ENCODE measurements at regions not wholly inside any gene's neighbourhood (a gene's known extent, or its start where the extent isn't known, plus 50 kb on each side); places are given as distances from the start of the nearest gene placed in this dataset.

DNA sequence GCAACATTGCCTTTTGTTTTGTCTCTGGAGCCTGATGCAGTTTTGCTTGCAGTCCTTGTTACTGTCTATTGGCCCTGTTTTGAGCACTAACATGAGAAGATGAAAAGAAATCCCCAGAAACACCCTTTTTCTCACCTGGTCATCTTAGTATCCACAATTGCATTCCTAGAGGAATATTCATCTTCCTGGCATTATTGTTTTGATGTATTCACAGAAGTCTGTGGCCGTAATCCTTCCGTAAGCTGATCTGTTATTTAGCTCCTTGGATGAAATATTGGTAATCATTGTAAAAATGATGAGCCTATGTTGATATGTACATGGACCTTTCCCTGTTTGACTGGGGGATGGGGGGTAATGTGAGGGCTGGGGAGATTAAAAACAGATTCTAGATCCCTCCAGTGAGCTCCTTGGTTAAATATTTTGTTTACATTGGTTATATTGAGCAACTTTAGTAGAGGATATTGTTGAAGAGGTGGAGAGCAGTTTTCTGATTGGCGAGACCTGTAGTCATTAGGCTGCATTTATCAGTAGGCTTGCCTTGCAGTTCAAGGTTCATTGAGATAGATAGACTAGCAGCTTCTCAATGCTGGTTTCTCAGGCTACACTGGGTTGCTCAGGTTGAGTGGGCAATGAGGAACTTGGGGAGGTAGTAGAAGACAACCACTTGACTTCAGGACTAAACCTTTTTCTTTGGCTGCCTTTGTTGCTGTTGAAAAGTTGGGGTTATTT, 117.5 kb downstream of the MACIR start:
- no peak for DNase-seq (ENCODE audit: low spot score)

- DNase-seq (ENCODE audit: low spot score) = no peak
These were observed 116.8 kb downstream of the MACIR start for GRCh38 chr5:103375350-103375749.

DNA sequence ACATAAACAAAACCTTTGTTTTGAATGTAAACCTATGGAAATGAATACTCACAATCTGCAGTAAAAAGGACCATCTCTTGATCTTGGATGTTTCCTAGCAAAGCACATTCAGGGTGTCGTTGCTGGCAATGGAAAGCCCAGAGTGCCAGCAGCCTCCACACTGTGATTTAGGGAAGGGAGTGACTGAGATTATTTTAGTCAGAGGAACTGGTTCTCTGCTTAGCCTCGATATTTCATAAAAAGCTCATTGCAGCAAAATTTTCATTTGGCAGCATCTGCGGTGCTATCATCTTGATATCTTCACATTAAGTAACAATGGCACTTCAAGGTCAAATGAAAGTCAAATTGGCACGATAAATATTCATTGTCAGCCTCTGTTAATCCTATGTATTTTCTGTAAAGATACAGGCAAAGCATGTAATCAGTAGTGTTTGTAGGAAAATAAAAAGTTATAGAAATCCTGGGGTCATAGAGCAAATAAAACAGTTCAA, 116.0 kb downstream of the MACIR start:
- no peak for DNase-seq (ENCODE audit: low spot score)

GRCh38 chr5:103373597-103374472, 115.3 kb downstream of the MACIR start:
- DNase-seq (ENCODE audit: low spot score) = no peak

DNA sequence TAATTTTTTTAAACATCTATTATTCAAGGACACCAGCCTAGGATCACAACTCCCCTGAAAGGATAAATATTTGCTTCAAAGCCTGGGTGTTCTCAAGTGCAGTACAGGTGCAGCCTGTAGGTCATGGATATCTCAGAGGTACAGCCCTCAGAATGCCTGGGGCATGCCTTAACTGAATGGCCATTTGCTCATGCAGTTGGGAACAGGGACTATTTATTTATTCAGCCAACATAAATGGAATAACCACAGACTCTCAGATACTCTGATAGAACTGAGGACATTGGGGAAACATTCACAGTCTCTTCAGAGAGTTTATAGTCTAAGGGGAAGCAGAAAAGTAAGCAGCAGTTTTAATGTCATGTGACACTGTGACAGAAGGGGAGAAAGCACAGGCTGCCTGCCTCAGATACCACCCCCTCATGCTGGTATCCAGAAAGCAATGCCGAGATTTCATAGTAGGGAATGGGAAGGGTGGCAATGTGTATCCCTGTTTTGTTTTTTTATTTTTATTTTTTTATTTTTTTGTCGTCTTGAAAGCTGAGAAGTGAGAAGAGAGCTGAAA, 112.6 kb downstream of the MACIR start:
- DNase-seq (ENCODE audit: low spot score) = no peak

GRCh38 chr5:103369125-103370120, 110.9 kb downstream of the MACIR start:
- no peak for DNase-seq (ENCODE audit: low spot score)

- no peak for DNase-seq (ENCODE audit: low spot score)
These were observed 109.1 kb downstream of the MACIR start for GRCh38 chr5:103367702-103368101.

- DNase-seq (ENCODE audit: low spot score) = no peak
These were observed 108.5 kb downstream of the MACIR start for GRCh38 chr5:103366918-103367549.

- DNase-seq (ENCODE audit: low spot score) = no peak
These were observed 105.5 kb downstream of the MACIR start for GRCh38 chr5:103364074-103364473.

GRCh38 chr5:103362211-103362610, 103.6 kb downstream of the MACIR start:
- no peak for DNase-seq (ENCODE audit: low spot score)

GRCh38 chr5:103360475-103360874, 101.9 kb downstream of the MACIR start:
- DNase-seq (ENCODE audit: low spot score) = no peak

DNA sequence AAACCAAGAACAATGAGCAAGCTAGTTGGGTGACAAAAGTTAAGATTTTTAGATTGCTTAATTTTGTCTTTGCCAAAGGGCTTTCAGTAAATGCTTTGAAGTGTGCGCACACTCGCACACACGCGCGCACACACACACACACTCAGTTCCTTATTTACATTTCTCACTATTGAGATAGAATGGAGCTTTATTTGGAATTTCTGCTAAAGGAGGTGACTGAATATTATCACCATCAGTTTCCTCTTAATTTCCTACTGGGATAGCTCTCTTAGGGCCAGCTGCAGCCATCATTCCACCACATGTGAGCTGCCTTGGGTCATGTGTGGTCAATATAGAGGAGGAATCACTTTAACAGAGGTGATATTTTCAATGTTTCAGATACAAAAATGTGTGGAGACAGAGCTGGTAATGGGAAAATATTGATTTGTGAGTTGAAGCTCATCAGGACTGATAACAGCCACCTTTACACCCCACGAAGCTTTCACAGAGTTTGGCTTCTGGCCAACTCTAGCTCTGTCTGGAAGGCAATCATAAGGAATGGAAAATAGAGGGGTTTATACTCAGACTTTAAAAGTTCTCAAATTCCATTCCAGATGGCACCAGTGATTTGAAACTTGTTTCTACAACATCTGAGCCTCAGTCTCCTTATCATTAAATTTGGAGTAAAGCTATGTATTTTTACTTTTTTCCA, 99.9 kb downstream of the MACIR start:
- DNase-seq (ENCODE audit: low spot score) = no peak

DNA sequence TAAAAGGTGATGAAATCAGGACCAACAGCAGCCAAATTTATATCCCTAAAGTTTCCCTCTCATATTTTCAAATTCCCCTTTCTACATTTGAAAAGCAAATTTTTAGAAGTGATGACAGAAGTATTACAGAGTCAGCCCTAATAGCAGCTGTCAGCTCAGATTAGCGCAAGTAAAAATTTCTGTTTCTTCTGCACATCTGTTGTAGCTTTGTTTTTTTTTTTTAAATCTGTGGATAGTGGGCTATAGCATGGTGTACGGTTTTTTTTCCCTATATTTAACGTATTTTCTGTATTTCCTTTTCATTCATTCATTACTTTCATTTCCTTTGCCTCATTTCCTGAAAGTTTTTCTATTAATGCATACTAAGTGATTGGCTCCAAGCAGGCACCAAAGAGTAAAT, 99.1 kb downstream of the MACIR start:
- DNase-seq (ENCODE audit: low spot score) = no peak

DNA sequence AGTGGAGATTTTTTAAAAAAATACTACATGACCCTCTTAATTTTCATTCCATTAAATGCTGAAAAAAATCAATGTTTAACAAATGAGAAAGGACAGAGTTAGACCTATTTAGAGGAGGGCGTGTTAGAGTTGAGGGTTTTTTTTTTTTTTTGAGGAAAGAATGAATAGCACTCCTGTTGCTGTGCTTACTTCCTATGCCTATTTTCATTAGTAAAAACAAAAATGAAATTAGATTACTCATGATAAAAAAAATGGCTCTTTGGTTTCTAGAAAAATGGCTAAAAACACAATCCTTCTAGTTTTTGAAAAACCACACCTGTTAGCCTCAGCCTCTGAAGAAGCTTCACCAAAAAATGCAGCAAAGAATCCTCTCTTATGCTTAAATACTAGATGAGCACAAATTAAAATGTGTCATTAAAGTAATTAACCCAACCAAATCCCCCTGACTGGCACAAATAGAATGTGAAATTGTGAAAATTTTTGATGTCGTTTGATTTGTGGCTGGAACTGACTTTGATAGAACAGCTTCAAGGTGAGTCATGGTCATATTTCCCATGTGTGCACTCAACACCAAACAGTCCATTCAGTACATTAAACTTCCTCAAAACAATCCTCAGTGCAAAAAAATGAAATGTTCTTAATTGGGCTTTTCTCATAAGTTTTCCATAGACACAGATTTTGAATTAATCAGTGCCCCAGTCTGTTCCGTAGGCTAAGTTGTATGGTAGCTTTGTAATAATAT, 98.0 kb downstream of the MACIR start:
- no peak for DNase-seq (ENCODE audit: low spot score)

GRCh38 chr5:103355579-103355978, 97.0 kb downstream of the MACIR start:
- DNase-seq (ENCODE audit: low spot score) = no peak

GRCh38 chr5:103354446-103354845, 95.9 kb downstream of the MACIR start:
- no peak for DNase-seq (ENCODE audit: low spot score)

DNA sequence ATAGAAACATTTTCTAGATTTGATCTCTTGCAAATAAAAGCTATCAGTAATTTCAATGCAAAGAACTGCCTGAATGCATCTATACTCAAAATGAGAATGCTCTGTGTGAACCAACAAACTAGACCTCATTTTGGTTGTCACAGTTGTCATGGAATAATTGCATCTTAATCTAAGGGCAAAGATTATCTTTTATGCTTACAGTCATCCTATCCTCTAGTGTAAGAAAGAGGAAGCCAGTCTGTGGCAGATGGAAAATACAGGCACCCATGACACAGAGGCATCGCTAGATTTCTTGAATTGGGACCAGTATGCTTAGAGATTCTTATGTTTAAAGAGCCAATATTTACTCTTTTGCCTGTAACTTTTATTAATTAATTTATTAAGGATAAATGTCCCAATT, 95.0 kb downstream of the MACIR start:
- DNase-seq (ENCODE audit: low spot score) = no peak

- no peak for DNase-seq (ENCODE audit: low spot score)
These were observed 89.3 kb downstream of the MACIR start for GRCh38 chr5:103347716-103348423.

DNA sequence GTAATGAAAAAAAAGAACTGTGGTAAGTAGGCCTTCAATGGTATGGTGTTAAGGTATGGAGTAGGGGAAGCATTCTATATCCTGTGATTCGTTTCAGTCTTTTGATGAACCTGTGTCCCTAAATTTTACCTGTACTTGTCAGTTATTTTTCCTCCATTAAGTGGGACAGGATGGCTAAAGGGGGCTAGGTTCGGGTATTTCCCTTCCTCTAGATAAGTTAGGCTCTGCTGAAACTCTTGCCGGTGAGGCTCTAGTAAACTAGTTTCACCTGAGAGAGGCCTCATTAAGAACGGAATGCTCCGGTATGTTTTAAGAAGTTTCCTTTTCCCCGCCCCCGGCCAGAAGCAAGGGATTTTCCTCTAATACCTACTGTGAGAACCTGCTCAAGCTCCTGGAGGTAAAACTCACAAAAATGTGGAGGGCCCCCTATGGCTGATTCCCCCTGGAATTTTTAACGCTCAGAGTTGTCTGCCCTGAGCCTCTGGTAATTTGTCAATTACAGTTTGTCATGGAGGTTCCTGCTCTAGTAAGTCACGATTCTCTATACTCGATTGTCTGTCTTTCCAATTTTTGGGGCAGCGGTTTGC, 87.7 kb downstream of the MACIR start:
- DNase-seq (ENCODE audit: low spot score) = no peak

All from AG20443 (cell line).